ENCODE measurements at regions not wholly inside any gene's neighbourhood (a gene's known extent, or its start where the extent isn't known, plus 50 kb on each side); places are given as distances from the start of the nearest gene placed in this dataset.

DNA sequence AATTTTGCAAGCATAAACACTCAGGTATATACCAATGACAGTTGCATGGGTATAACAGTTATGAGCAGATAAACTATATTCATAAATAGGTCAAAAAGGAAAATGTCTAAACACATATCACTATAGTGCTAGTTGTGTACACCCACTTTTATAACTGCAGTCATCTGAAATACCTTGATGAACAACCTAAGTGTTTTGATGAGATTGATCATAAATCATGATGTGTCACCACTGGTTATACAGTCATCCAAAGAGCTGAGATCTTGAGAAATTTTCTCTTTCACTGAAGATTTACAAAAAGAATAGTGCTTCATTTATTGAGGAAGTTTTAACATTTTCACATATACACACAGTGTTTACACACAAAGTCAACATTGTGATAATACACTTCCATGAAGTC, 78.6 kb upstream of the SLC25A13 start (continued):
- TF ChIP-seq TP53 (CRISPR knock-in tag; IDR thresholded peaks at IDR 0.05), result no peak
- TF ChIP-seq NFE2L2 (conservative IDR thresholded peaks at IDR 0.05; ENCODE audit: low read length), result no peak
- no peak for TF ChIP-seq HDAC2 (IDR thresholded peaks at IDR 0.05)
- no peak for TF ChIP-seq POLR2A (IDR thresholded peaks at IDR 0.05; ENCODE audit: low read length)
- no peak for TF ChIP-seq SMC3 (IDR thresholded peaks at IDR 0.05)

DNA sequence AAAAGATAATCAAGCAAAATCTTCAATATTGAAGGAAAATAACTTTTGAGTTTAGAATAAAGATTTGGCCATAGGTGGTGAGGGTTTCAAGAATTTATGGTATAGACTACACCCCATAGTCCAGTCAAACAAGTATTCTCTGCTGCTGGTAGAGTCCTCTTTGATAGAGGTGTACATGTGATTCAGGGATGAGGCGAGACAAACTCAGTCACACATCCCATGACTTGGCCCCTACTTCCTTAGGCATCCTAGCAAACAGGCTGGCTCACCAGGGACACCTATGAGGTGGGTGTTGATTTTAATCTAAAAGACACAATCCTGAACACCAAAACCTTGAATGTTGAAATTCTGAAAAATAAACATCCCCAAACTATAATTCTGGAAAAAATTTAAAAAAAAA, 78.1 kb upstream of the SLC25A13 start:
- no peaks in the 10 kb centered on the region for H3K9me3 ChIP-seq
- no peak overlapping the region for H3K4me3 ChIP-seq
- WGBS (ENCODE audit: missing lambda C conversion rate), result 20% methylated on average over 1 of the region's 1 CpG
- no peak overlapping the region for H3K27ac ChIP-seq
- ChIA-PET POLR2A (no interaction called here), CTCF (no interaction called here)
- no peak for TF ChIP-seq RCOR1 (IDR thresholded peaks at IDR 0.05; ENCODE audit: low read depth, low read length)
- no peak for TF ChIP-seq KDM5A (IDR thresholded peaks at IDR 0.05)
- TF ChIP-seq MAZ (IDR thresholded peaks at IDR 0.05; ENCODE audit: borderline replicate concordance, low read depth, low read length), result no peak
- no peak for TF ChIP-seq HEYL (CRISPR knock-in tag; IDR thresholded peaks at IDR 0.05)
- TF ChIP-seq BHLHE40 (IDR thresholded peaks at IDR 0.05; ENCODE audit: low read depth, low read length), result no peak
- TF ChIP-seq CEBPB (IDR thresholded peaks at IDR 0.05), result no peak
- no peak for TF ChIP-seq TP53 (CRISPR knock-in tag; IDR thresholded peaks at IDR 0.05)
- no peak for TF ChIP-seq HOXA7 (CRISPR knock-in tag; IDR thresholded peaks at IDR 0.05)
- TF ChIP-seq, protein P1, sequence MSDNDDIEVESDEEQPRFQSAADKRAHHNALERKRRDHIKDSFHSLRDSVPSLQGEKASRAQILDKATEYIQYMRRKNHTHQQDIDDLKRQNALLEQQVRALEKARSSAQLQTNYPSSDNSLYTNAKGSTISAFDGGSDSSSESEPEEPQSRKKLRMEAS (IDR thresholded peaks at IDR 0.05), result no peak
- TF ChIP-seq RARB (CRISPR knock-in tag; IDR thresholded peaks at IDR 0.05), result no peak
- no peak for TF ChIP-seq RAD21 (conservative IDR thresholded peaks at IDR 0.05 in 1 of 2, IDR thresholded peaks at IDR 0.05 in 1 of 2)
- no peak for TF ChIP-seq MYC (IDR thresholded peaks at IDR 0.05; ENCODE audit: borderline replicate concordance, low read length)
- no peak for ATAC-seq
- H3K4me2 ChIP-seq, result no peak overlapping the region
- no peak for DNase-seq (ENCODE audit: low read depth in 1 of 2, low spot score in 1 of 2)
- no peaks in the 10 kb centered on the region for H3K4me1 ChIP-seq
- no peak for FAIRE-seq

DNA sequence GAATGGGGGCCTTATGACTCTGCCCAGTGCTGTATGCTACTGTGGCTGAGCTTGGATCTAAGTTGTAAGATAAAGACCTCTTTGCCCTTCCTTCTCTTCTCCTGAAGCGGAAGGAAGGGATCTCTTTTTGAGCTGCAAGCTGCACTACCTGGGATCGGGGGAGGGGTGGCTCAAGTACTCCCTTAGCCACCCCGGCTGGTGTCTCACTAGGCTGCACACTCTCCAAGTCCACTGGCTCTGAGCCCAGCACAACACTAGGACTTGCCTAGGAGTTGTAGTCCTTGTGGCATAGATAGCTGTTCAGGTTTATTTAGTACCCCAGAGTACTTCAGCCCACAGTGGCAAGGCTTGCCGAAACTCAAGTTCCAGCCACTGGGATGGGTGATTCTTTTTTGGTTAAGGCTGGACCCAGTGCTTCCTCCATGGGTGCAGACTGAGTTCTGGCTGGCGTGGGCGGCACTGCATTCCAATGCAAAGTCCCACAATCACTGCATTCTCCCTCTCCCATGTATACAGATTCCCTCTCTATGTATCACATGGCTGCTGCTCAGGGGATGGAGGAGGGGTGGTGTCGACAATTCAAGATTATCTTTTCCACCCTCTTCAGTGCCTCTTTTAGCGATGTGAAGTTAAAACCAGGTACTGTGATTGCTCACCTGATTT, 76.2 kb upstream of the SLC25A13 start:
- DNase-seq (ENCODE audit: low read depth in 1 of 2, low spot score in 1 of 2), result no peak
- no peak for TF ChIP-seq RNF2 (IDR thresholded peaks at IDR 0.05; ENCODE audit: borderline replicate concordance, low read depth)
- TF ChIP-seq HOXB13 (CRISPR knock-in tag; IDR thresholded peaks at IDR 0.05; ENCODE audit: low read depth), result no peak
- TF ChIP-seq EHMT2 (IDR thresholded peaks at IDR 0.05; ENCODE audit: low read depth), result no peak
- no peak for TF ChIP-seq ZFP36 (IDR thresholded peaks at IDR 0.05; ENCODE audit: borderline replicate concordance, partially characterized antibody)
- TF ChIP-seq KDM5A (IDR thresholded peaks at IDR 0.05), result no peak
- TF ChIP-seq, protein P2, sequence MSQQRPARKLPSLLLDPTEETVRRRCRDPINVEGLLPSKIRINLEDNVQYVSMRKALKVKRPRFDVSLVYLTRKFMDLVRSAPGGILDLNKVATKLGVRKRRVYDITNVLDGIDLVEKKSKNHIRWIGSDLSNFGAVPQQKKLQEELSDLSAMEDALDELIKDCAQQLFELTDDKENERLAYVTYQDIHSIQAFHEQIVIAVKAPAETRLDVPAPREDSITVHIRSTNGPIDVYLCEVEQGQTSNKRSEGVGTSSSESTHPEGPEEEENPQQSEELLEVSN (IDR thresholded peaks at IDR 0.05; ENCODE audit: borderline replicate concordance, low read depth), result no peak
- no peak for TF ChIP-seq HDAC2 (IDR thresholded peaks at IDR 0.05)
- no peak for TF ChIP-seq CEBPB (IDR thresholded peaks at IDR 0.05)
- no peak for TF ChIP-seq ESRRA (IDR thresholded peaks at IDR 0.05; ENCODE audit: borderline replicate concordance, low read length)
- no peak for FAIRE-seq
- Histone ChIP-seq H3K4me3 (no peak overlapping the region), H3K4me1 (no peaks in the 10 kb centered on the region), H3K9me3 (no peaks in the 10 kb centered on the region), H3K27ac (no peak overlapping the region), H3K4me2 (no peak overlapping the region)
- ChIA-PET CTCF (no interaction called here), POLR2A (no interaction called here)
- ATAC-seq, result no peak
- WGBS (ENCODE audit: missing lambda C conversion rate), result 33% methylated on average over 8 of the region's 8 CpGs

Data from A549 (cell line).